H9 (cell line): ENCODE measurements at regions not wholly inside any gene's neighbourhood (a gene's known extent, or its start where the extent isn't known, plus 50 kb on each side); places are given as distances from the start of the nearest gene placed in this dataset.

Experiments used
- DNase-seq: peaks from one replicate; pipeline ENCODE4 v3.0.0-alpha.2; 2017
- H2AFZ ChIP-seq: one replicate; pipeline ENCODE4 v1.6.1; 2013; ENCODE audit warnings: mild to moderate bottlenecking, low read length, control low read depth, moderate library complexity
- H2AK5ac ChIP-seq: 2 replicates; pipeline ENCODE4 v1.6.1; 2013; ENCODE audit warnings: low read length, control low read depth, mixed read lengths; ENCODE audit not compliant: insufficient read length
- H2BK120ac ChIP-seq: one replicate; pipeline ENCODE4 v1.6.1; 2013; ENCODE audit warnings: low read depth, mild to moderate bottlenecking, low read length, control low read depth, inconsistent platforms; ENCODE audit not compliant: poor library complexity, severe bottlenecking
- H2BK12ac ChIP-seq: 2 replicates; pipeline ENCODE4 v1.6.1; 2013; ENCODE audit warnings: low read length, control low read depth, mixed read lengths, low read depth; ENCODE audit not compliant: insufficient read length
- H2BK15ac ChIP-seq: 2 replicates; pipeline ENCODE4 v1.6.1; 2013; ENCODE audit warnings: low read depth, low read length, control low read depth
- H2BK20ac ChIP-seq: one replicate; pipeline ENCODE4 v1.6.1; 2013; ENCODE audit warnings: low read depth, mild to moderate bottlenecking, low read length, control low read depth, inconsistent platforms; ENCODE audit not compliant: poor library complexity, severe bottlenecking
- H2BK5ac ChIP-seq: 2 replicates; pipeline ENCODE4 v1.6.1; 2013; ENCODE audit warnings: low read length, control low read depth, mixed read lengths; ENCODE audit not compliant: insufficient read length
- H3K14ac ChIP-seq: 2 replicates; pipeline ENCODE4 v1.6.1; 2013; ENCODE audit warnings: low read length, control low read depth; ENCODE audit not compliant: insufficient read depth
- H3K18ac ChIP-seq: 2 replicates; pipeline ENCODE4 v1.6.1; 2013; ENCODE audit warnings: low read depth, mild to moderate bottlenecking, mixed read lengths, low read length, control low read depth; ENCODE audit not compliant: insufficient read length
- H3K23ac ChIP-seq: 2 replicates; pipeline ENCODE4 v1.6.1; 2013; ENCODE audit warnings: low read length, control low read depth, mixed read lengths, low read depth; ENCODE audit not compliant: insufficient read length
- H3K23me2 ChIP-seq: 2 replicates; pipeline ENCODE4 v1.6.1; 2013; ENCODE audit warnings: low read depth, mild to moderate bottlenecking, mixed read lengths, low read length, control low read depth; ENCODE audit not compliant: insufficient read length, poor library complexity, severe bottlenecking
- H3K27ac ChIP-seq: 2 replicates; pipeline ENCODE4 v1.5.1; 2013; ENCODE audit warnings: low read length, control low read depth, mixed read lengths, low read depth; ENCODE audit not compliant: insufficient read length
- H3K27me3 ChIP-seq: 2 replicates; pipeline ENCODE4 v1.6.1; 2013; ENCODE audit warnings: low read length, control low read depth, inconsistent platforms; ENCODE audit not compliant: insufficient read depth
- H3K4ac ChIP-seq: 2 replicates; pipeline ENCODE4 v1.6.1; 2013; ENCODE audit warnings: low read depth, mild to moderate bottlenecking, control low read depth, inconsistent platforms, low read length, moderate library complexity
- H3K4me1 ChIP-seq: 2 replicates; pipeline ENCODE4 v1.6.1; 2013; ENCODE audit warnings: low read length, control low read depth, inconsistent platforms; ENCODE audit not compliant: insufficient read depth
- H3K4me2 ChIP-seq: 2 replicates; pipeline ENCODE4 v1.6.1; 2013; ENCODE audit warnings: low read length, control low read depth, mixed read lengths; ENCODE audit not compliant: insufficient read length, insufficient read depth
- H3K56ac ChIP-seq: 2 replicates; pipeline ENCODE4 v1.6.1; 2013; ENCODE audit warnings: low read depth, mild to moderate bottlenecking, mixed read lengths, low read length, control low read depth; ENCODE audit not compliant: insufficient read length
- H3K79me1 ChIP-seq: 2 replicates; pipeline ENCODE4 v1.6.1; 2013; ENCODE audit warnings: low read depth, mild to moderate bottlenecking, moderate library complexity, low read length, control low read depth, inconsistent platforms; ENCODE audit not compliant: insufficient read depth, poor library complexity, severe bottlenecking
- H3K79me2 ChIP-seq: 2 replicates; pipeline ENCODE4 v1.6.1; 2013; ENCODE audit warnings: low read length, control low read depth, inconsistent platforms; ENCODE audit not compliant: insufficient read depth
- H3K9ac ChIP-seq: 2 replicates; pipeline ENCODE4 v1.6.1; 2013; ENCODE audit warnings: low read length, control low read depth, mixed read lengths; ENCODE audit not compliant: insufficient read length; ENCODE audit errors: extremely low read depth
- H3K9me3 ChIP-seq: one replicate; pipeline ENCODE4 v1.6.1; 2013; ENCODE audit warnings: low read depth, low read length, inconsistent platforms; ENCODE audit not compliant: control insufficient read depth
- H3T11ph ChIP-seq: one replicate; pipeline ENCODE4 v1.6.1; 2013; ENCODE audit warnings: mild to moderate bottlenecking, low read length, control low read depth, inconsistent platforms
- H4K20me1 ChIP-seq: one replicate; pipeline ENCODE4 v1.6.1; 2013; ENCODE audit not compliant: control insufficient read depth, insufficient read length, insufficient read depth
- H4K5ac ChIP-seq: 2 replicates; pipeline ENCODE4 v1.6.1; 2013; ENCODE audit warnings: low read depth, mild to moderate bottlenecking, mixed read lengths, low read length, control low read depth; ENCODE audit not compliant: insufficient read length
- H4K8ac ChIP-seq: replicated peaks from 2 replicates; pipeline ENCODE4 v1.6.1; 2013; ENCODE audit warnings: low read length, control low read depth, mixed read lengths, low read depth; ENCODE audit not compliant: insufficient read length
- H4K91ac ChIP-seq: 2 replicates; pipeline ENCODE4 v1.6.1; 2013; ENCODE audit warnings: low read depth, mild to moderate bottlenecking, moderate library complexity, mixed read lengths, low read length, control low read depth; ENCODE audit not compliant: insufficient read length
- H3K27ac Mint-ChIP-seq, 3 experiments: 2 replicates in 2 of 3; 3 replicates in 1 of 3; pipeline ENCODE4 v1.8.0; 2020 to 2021; ENCODE audit warnings: mixed read lengths in 3 of 3, mild to moderate bottlenecking in 1 of 3, moderate library complexity in 1 of 3
- H3K27me3 Mint-ChIP-seq: 2 replicates; pipeline ENCODE4 v1.8.0; 2021; ENCODE audit warnings: low read depth, mild to moderate bottlenecking, moderate library complexity, mixed read lengths
- H3K36me3 Mint-ChIP-seq, 3 experiments: 2 replicates in 2 of 3; 3 replicates in 1 of 3; pipeline ENCODE4 v1.8.0; 2020 to 2021; ENCODE audit warnings: low read depth in 3 of 3, mixed read lengths in 3 of 3; ENCODE audit not compliant: insufficient read depth in 1 of 3
- H3K4me1 Mint-ChIP-seq, 2 experiments: 2 replicates each; pipeline ENCODE4 v1.8.0; 2020; ENCODE audit warnings: mixed read lengths in 2 of 2
- H3K4me3 Mint-ChIP-seq, 2 experiments: 2 replicates in 1 of 2; 3 replicates in 1 of 2; pipeline ENCODE4 v1.8.0; 2020 to 2021; ENCODE audit warnings: mild to moderate bottlenecking in 2 of 2, mixed read lengths in 2 of 2, moderate library complexity in 1 of 2
- H3K9me3 Mint-ChIP-seq, 2 experiments: 2 replicates in 1 of 2; 3 replicates in 1 of 2; pipeline ENCODE4 v1.8.0; 2020; ENCODE audit warnings: mild to moderate bottlenecking in 2 of 2, mixed read lengths in 2 of 2, moderate library complexity in 1 of 2
- CTCF ChIP-seq: fragments of 200-600 bp; sonication (generic); conservative IDR thresholded peaks from 3 replicates; pipeline ENCODE4 v1.8.0; 2021; ENCODE audit warnings: antibody characterized with exemption, mild to moderate bottlenecking
- WGBS: extraction: QIAGEN DNeasy Blood & Tissue Kit; methylation state at CpG from one replicate; pipeline ENCODE4 v1.1.7; 2013; ENCODE audit warnings: missing lambda C conversion rate, low lambda C conversion rate, mixed read lengths; ENCODE audit not compliant: insufficient read length; ENCODE audit errors: extremely low coverage; 5-methylcytosine and 5-hydroxymethylcytosine counted together

- no peak overlapping the region for H2AFZ ChIP-seq
- H2BK20ac ChIP-seq: no peak overlapping the region
- Mint-ChIP-seq H3K27me3 (no peaks in the 10 kb centered on the region), H3K36me3 (no peaks in the 10 kb centered on the region), H3K27ac (no peak overlapping the region), H3K4me3 (no peak overlapping the region), H3K9me3 (no peaks in the 10 kb centered on the region), H3K4me1 (peaks cover 2 to 5% of the 10 kb centered on the region in 2 experiments; a peak in 3 of 4 replicates)
- H3K9ac ChIP-seq: no peak overlapping the region
- WGBS: no CpG with 5 or more reads among the region's 2 CpGs
- H3K4me2 ChIP-seq: no peak overlapping the region
- no peak overlapping the region for H4K91ac ChIP-seq
- no peak overlapping the region for H3K23ac ChIP-seq
- no peak overlapping the region for H2BK15ac ChIP-seq
- no peak overlapping the region for H3K14ac ChIP-seq
- H3K79me2 ChIP-seq: no peaks in the 10 kb centered on the region
- no peak overlapping the region for H3K56ac ChIP-seq
- H2AK5ac ChIP-seq: no peak overlapping the region
- TF ChIP-seq CTCF: no peak
- no peak overlapping the region for H4K5ac ChIP-seq
- no peak overlapping the region for H3T11ph ChIP-seq
- H4K8ac ChIP-seq: no peak overlapping the region
- no peaks in the 10 kb centered on the region for H3K9me3 ChIP-seq
- no peak overlapping the region for H3K18ac ChIP-seq
- no peak overlapping the region for H3K4ac ChIP-seq
- no peaks in the 10 kb centered on the region for H3K4me1 ChIP-seq
- no peak overlapping the region for H2BK12ac ChIP-seq
- H3K27ac ChIP-seq: no peak overlapping the region
- H4K20me1 ChIP-seq: no peaks in the 10 kb centered on the region
- no peaks in the 10 kb centered on the region for H3K23me2 ChIP-seq
- no peak overlapping the region for H2BK120ac ChIP-seq
- DNase-seq: no peak
- no peak overlapping the region for H2BK5ac ChIP-seq
- H3K27me3 ChIP-seq: no peaks in the 10 kb centered on the region
- H3K79me1 ChIP-seq: no peaks in the 10 kb centered on the region
These were observed 262.3 kb downstream of the NUAK1 start for GRCh38 chr12:105876396-105876927.
